Astrocyte (in vitro differentiated cells and primary cell): ENCODE measurements at regions not wholly inside any gene's neighbourhood (a gene's known extent, or its start where the extent isn't known, plus 50 kb on each side); places are given as distances from the start of the nearest gene placed in this dataset.

Source experiments
- CTCF ChIP-seq: IDR thresholded peaks from 2 replicates; pipeline ENCODE4 v1.5.1; 2011; ENCODE audit warnings: low read depth, mild to moderate bottlenecking, inconsistent platforms, low read length, moderate library complexity; ENCODE audit not compliant: insufficient read depth
- EZH2 ChIP-seq: IDR thresholded peaks from 2 replicates; pipeline ENCODE4 v1.6.1; 2012; ENCODE audit warnings: mild to moderate bottlenecking, low read length, inconsistent platforms; ENCODE audit not compliant: insufficient read depth

DNA sequence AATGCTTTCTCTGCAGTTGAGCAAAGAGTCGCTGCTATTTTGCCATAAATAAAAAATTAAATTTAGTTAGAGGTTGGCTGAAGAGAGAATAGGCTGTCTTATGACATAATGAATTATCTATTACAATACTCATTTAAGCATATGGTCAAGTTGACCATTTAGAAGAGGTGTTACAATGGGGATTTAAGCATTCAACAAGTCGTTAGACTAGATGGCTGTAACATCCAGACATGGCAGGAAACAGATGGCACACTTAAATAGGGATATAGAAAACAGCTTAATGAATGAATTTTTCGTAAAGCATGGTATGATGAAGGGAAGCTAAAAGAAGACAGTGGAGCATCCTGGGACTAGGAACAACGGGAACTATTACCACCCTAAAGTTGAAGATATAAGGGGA lies 160.3 kb upstream of the PTPRD start:
- TF ChIP-seq EZH2 (no peak), CTCF (no peak)
